Activated CD8-positive, alpha-beta T cell treated with anti-CD3 and anti-CD28 coated beads, Interleukin-2, amount 10 ng/mL, durations not matched to agents 7 days and 5 days (primary cell): ENCODE measurements at regions not wholly inside any gene's neighbourhood (a gene's known extent, or its start where the extent isn't known, plus 50 kb on each side); places are given as distances from the start of the nearest gene placed in this dataset.

Experiments used
- ATAC-seq: fragments of 150-1000 bp; cut with Tn5 transposase; one replicate; pipeline ENCODE4 v1.10.0; 2021; ENCODE audit warnings: moderate library complexity
- CTCF ChIA-PET: fragments of 350-600 bp; sonication (Branson Sonifier 250); formaldehyde crosslinking; loops from one replicate; lab custom pipeline; 2021; ENCODE audit warnings: antibody characterized with exemption; lab: Charles Lee
- POLR2A ChIA-PET: fragments of 350-600 bp; sonication (Branson Sonifier 250); formaldehyde crosslinking; loops from one replicate; lab custom pipeline; 2021; ENCODE audit warnings: antibody characterized with exemption; lab: Charles Lee
- DNase-seq: peaks from one replicate; pipeline ENCODE4 v3.0.0-alpha.2; 2020
- H3K27ac Mint-ChIP-seq: one replicate; pipeline ENCODE4 v1.8.0; 2021; ENCODE audit warnings: mild to moderate bottlenecking, mixed read lengths
- H3K27me3 Mint-ChIP-seq: one replicate; pipeline ENCODE4 v1.8.0; 2021; ENCODE audit warnings: low read depth, mixed read lengths
- H3K36me3 Mint-ChIP-seq: one replicate; pipeline ENCODE4 v1.8.0; 2021; ENCODE audit warnings: low read depth, mixed read lengths
- H3K4me1 Mint-ChIP-seq: one replicate; pipeline ENCODE4 v1.8.0; 2021; ENCODE audit warnings: low read depth, mixed read lengths
- H3K4me3 Mint-ChIP-seq: one replicate; pipeline ENCODE4 v1.8.0; 2021; ENCODE audit warnings: mild to moderate bottlenecking, mixed read lengths
- H3K9me3 Mint-ChIP-seq: one replicate; pipeline ENCODE4 v1.8.0; 2022; ENCODE audit warnings: mixed read lengths; ENCODE audit not compliant: insufficient read depth

DNA sequence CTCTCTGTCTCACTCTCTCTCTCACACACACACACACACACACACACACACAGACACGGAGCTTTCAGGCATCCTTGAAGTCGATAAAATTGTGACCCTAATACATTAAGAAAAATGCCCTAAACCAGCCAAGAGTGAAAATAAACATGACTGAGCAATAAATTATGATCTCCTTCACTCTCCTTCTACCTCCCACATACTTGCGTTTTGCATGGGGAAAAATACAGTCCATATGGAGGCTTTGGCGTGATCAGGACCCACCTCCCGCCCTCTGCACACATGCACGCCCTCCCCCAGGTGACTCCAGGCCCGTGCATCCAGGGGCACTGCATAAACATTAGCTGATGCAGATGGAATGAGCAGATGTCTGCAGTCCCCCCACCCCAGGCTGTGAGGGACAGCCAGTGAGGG is 114.2 kb upstream of the JARID2 start:
- POLR2A ChIA-PET = no interaction called here
- no peak overlapping the region for H3K4me3 Mint-ChIP-seq
- no peaks in the 10 kb centered on the region for H3K9me3 Mint-ChIP-seq
- H3K36me3 Mint-ChIP-seq = no peaks in the 10 kb centered on the region
- no peaks in the 10 kb centered on the region for H3K27me3 Mint-ChIP-seq
- no peak for ATAC-seq
- DNase-seq = no peak
- CTCF ChIA-PET = no interaction called here
- H3K4me1 Mint-ChIP-seq = peaks cover 19% of the 10 kb centered on the region
- H3K27ac Mint-ChIP-seq = no peak overlapping the region

- H3K27ac Mint-ChIP-seq = no peak overlapping the region
- H3K4me3 Mint-ChIP-seq = no peak overlapping the region
- H3K4me1 Mint-ChIP-seq = peaks cover 19% of the 10 kb centered on the region
- H3K27me3 Mint-ChIP-seq = no peaks in the 10 kb centered on the region
- DNase-seq (no peak), ATAC-seq (no peak)
- H3K36me3 Mint-ChIP-seq = no peaks in the 10 kb centered on the region
- H3K9me3 Mint-ChIP-seq = no peaks in the 10 kb centered on the region
- ChIA-PET POLR2A (no interaction called here), CTCF (no interaction called here)
Measured at GRCh38 chr6:15132167-15132566, 113.7 kb upstream of the JARID2 start.

- Mint-ChIP-seq H3K27me3 (no peaks in the 10 kb centered on the region), H3K4me1 (peaks cover 19% of the 10 kb centered on the region), H3K36me3 (no peaks in the 10 kb centered on the region), H3K27ac (no peak overlapping the region), H3K4me3 (no peak overlapping the region), H3K9me3 (no peaks in the 10 kb centered on the region)
- ATAC-seq (no peak), DNase-seq (no peak)
- CTCF ChIA-PET = no interaction called here
- POLR2A ChIA-PET = no interaction called here
Measured at GRCh38 chr6:15132854-15133670, 112.8 kb upstream of the JARID2 start.

DNA sequence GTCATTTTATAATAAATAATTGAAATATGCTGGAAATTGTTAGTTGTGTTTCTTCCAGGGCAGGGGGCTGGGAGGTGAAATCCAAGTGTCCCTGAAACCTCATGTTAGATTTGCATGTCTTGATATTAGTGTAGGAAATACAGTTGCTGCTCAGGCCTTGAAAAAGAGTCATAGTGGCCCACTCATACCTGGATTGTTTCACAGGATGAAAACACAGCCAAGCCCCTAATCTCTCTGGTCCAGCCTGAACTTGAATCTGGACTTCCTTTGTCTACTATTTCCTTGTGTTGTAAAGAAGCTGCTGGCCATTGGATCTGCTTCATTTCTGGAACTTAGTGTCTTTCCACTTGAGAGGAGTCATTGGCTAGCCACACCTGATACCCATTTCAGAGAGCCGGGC is 108.8 kb upstream of the JARID2 start:
- peaks cover 8% of the 10 kb centered on the region for H3K4me1 Mint-ChIP-seq
- no peak overlapping the region for H3K27ac Mint-ChIP-seq
- ChIA-PET CTCF (no interaction called here), POLR2A (interaction anchor here (0.7 kb wide), 1 partner anchor 740 kb away, joined by 3 read pairs; no protein-coding TSS in a partner anchor)
- ATAC-seq = no peak
- no peak for DNase-seq
- H3K9me3 Mint-ChIP-seq = no peaks in the 10 kb centered on the region
- no peaks in the 10 kb centered on the region for H3K36me3 Mint-ChIP-seq
- H3K4me3 Mint-ChIP-seq = no peak overlapping the region
- peaks cover 2% of the 10 kb centered on the region for H3K27me3 Mint-ChIP-seq

- ChIA-PET CTCF (no interaction called here), POLR2A (no interaction called here)
- peaks cover 4% of the 10 kb centered on the region for H3K27me3 Mint-ChIP-seq
- H3K36me3 Mint-ChIP-seq = no peaks in the 10 kb centered on the region
- no peak overlapping the region for H3K27ac Mint-ChIP-seq
- H3K9me3 Mint-ChIP-seq = no peaks in the 10 kb centered on the region
- H3K4me3 Mint-ChIP-seq = no peak overlapping the region
- no peak for DNase-seq
- H3K4me1 Mint-ChIP-seq = no peaks in the 10 kb centered on the region
- ATAC-seq = no peak
Measured at GRCh38 chr6:15143086-15143485, 102.8 kb upstream of the JARID2 start.

DNA sequence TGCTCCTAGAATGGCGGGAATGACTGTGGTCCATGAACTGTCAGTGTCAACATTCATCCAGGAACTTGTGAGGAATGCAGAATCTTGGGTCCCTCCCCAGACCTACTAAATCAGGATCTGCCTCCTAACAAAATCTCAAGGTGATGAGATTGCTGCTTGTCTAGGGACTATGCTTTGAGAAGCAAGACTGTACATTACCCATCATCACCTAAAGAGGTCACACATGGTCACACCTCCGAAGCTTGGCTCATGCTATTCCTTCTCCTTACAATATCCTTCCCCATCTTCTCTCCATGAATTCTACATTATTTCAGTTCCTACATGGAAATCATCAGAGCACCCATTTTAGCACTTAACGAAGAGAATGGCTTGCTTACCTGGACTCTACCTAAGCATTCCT is 102.3 kb upstream of the JARID2 start:
- ATAC-seq (no peak), DNase-seq (no peak)
- H3K27me3 Mint-ChIP-seq = peaks cover 4% of the 10 kb centered on the region
- no peaks in the 10 kb centered on the region for H3K36me3 Mint-ChIP-seq
- H3K9me3 Mint-ChIP-seq = no peaks in the 10 kb centered on the region
- H3K4me3 Mint-ChIP-seq = no peak overlapping the region
- ChIA-PET POLR2A (no interaction called here), CTCF (no interaction called here)
- no peak overlapping the region for H3K27ac Mint-ChIP-seq
- no peaks in the 10 kb centered on the region for H3K4me1 Mint-ChIP-seq

- POLR2A ChIA-PET = no interaction called here
- ATAC-seq (no peak), DNase-seq (no peak)
- Mint-ChIP-seq H3K4me1 (no peaks in the 10 kb centered on the region), H3K27ac (no peak overlapping the region), H3K9me3 (no peaks in the 10 kb centered on the region), H3K27me3 (peaks cover 3% of the 10 kb centered on the region), H3K4me3 (no peak overlapping the region), H3K36me3 (no peaks in the 10 kb centered on the region)
- CTCF ChIA-PET = no interaction called here
Measured at GRCh38 chr6:15145821-15146220, 100.0 kb upstream of the JARID2 start.

DNA sequence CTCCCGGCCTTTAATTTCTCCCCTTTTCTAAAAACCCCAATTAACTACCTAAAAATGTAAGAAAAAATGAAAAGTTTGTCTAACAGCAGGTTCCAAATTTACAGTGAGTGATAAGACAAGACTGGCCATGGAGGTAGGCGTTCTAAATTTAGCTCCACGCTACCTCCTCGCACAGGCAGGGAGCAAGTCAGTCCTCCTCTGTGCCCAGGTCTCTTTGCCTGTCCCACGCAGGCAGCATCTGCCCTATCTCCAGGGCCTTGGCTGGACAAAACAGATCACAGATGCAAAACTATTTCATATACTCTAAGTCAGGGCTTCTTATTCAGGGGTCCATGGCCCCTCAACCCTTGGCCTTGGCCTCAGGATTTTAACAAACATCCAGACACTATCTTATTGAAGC is 98.0 kb upstream of the JARID2 start:
- H3K36me3 Mint-ChIP-seq = no peaks in the 10 kb centered on the region
- H3K4me1 Mint-ChIP-seq = no peaks in the 10 kb centered on the region
- ChIA-PET POLR2A (no interaction called here), CTCF (no interaction called here)
- H3K4me3 Mint-ChIP-seq = no peak overlapping the region
- ATAC-seq = no peak
- H3K27ac Mint-ChIP-seq = no peak overlapping the region
- DNase-seq = no peak
- H3K27me3 Mint-ChIP-seq = peaks cover 3% of the 10 kb centered on the region
- no peaks in the 10 kb centered on the region for H3K9me3 Mint-ChIP-seq

- H3K27me3 Mint-ChIP-seq = no peaks in the 10 kb centered on the region
- no peaks in the 10 kb centered on the region for H3K4me1 Mint-ChIP-seq
- ChIA-PET POLR2A (no interaction called here), CTCF (no interaction called here)
- no peaks in the 10 kb centered on the region for H3K36me3 Mint-ChIP-seq
- H3K4me3 Mint-ChIP-seq = no peak overlapping the region
- no peaks in the 10 kb centered on the region for H3K9me3 Mint-ChIP-seq
- ATAC-seq (no peak), DNase-seq (no peak)
- no peak overlapping the region for H3K27ac Mint-ChIP-seq
Measured at GRCh38 chr6:15148356-15148946, 97.4 kb upstream of the JARID2 start.

DNA sequence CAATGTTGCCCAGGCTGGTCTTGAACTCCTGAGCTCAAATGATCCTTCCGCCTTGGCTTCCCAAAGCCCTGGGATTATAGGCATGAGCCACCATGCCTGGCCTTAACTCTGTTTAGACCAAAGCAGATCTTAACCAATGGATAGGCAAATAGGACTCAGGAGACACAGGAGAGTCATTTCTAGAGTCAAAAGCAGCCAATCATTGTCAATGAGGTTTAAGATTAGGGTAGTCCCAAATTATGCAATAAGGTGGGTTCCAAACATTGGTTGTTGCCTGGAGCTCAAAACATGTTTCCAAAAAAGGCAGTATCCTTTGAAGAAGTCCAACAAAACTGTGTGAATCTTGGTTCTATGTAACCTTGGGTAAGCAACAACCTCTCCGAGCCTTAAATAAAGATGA is 95.7 kb upstream of the JARID2 start:
- Mint-ChIP-seq H3K4me3 (no peak overlapping the region), H3K36me3 (no peaks in the 10 kb centered on the region), H3K27ac (no peak overlapping the region), H3K9me3 (no peaks in the 10 kb centered on the region), H3K4me1 (no peaks in the 10 kb centered on the region), H3K27me3 (no peaks in the 10 kb centered on the region)
- ATAC-seq (no peak), DNase-seq (no peak)
- CTCF ChIA-PET = no interaction called here
- POLR2A ChIA-PET = no interaction called here

- no peak for ATAC-seq
- ChIA-PET CTCF (no interaction called here), POLR2A (no interaction called here)
- H3K27me3 Mint-ChIP-seq = no peaks in the 10 kb centered on the region
- no peak for DNase-seq
- H3K27ac Mint-ChIP-seq = no peak overlapping the region
- H3K4me1 Mint-ChIP-seq = no peaks in the 10 kb centered on the region
- H3K4me3 Mint-ChIP-seq = no peak overlapping the region
- no peaks in the 10 kb centered on the region for H3K36me3 Mint-ChIP-seq
- H3K9me3 Mint-ChIP-seq = no peaks in the 10 kb centered on the region
Measured at GRCh38 chr6:15152700-15153099, 93.2 kb upstream of the JARID2 start.

- Mint-ChIP-seq H3K4me3 (no peak overlapping the region), H3K36me3 (no peaks in the 10 kb centered on the region), H3K4me1 (no peaks in the 10 kb centered on the region), H3K27ac (no peak overlapping the region), H3K9me3 (no peaks in the 10 kb centered on the region), H3K27me3 (no peaks in the 10 kb centered on the region)
- ATAC-seq (no peak), DNase-seq (no peak)
- POLR2A ChIA-PET = no interaction called here
- CTCF ChIA-PET = no interaction called here
Measured at GRCh38 chr6:15153191-15153590, 92.7 kb upstream of the JARID2 start.
